PFSK-1 (cell line): ENCODE measurements at regions not wholly inside any gene's neighbourhood (a gene's known extent, or its start where the extent isn't known, plus 50 kb on each side); places are given as distances from the start of the nearest gene placed in this dataset.

ENCODE experiments used
- FOXP2 ChIP-seq: optimal IDR thresholded peaks from 2 replicates; pipeline ENCODE3; 2011; ENCODE audit warnings: borderline replicate concordance, control low read depth, inconsistent platforms; ENCODE audit not compliant: insufficient read depth; ENCODE audit errors: extremely low read length, extremely low read depth
- POLR2AphosphoS5 ChIP-seq: IDR thresholded peaks from 2 replicates; pipeline ENCODE4 v1.6.1; 2012; ENCODE audit warnings: low read depth, mild to moderate bottlenecking, control low read depth, low read length, moderate library complexity
- REST ChIP-seq, 2 experiments: IDR thresholded peaks; 2 replicates each; pipeline versions ENCODE4 v1.6.1 to v1.8.0; 2011 to 2012; ENCODE audit warnings: low read depth in 2 of 2, low read length in 2 of 2, control low read depth in 1 of 2, inconsistent platforms in 1 of 2, mild to moderate bottlenecking in 1 of 2, moderate library complexity in 1 of 2; ENCODE audit not compliant: insufficient read depth in 1 of 2
- SIN3A ChIP-seq: IDR thresholded peaks from 2 replicates; pipeline ENCODE4 v1.6.1; 2012; ENCODE audit warnings: mild to moderate bottlenecking, low read length, moderate library complexity, borderline replicate concordance; ENCODE audit not compliant: insufficient read depth
- TAF1 ChIP-seq: IDR thresholded peaks from 2 replicates; pipeline ENCODE4 v1.6.1; 2012; ENCODE audit warnings: low read length, control low read depth, borderline replicate concordance; ENCODE audit not compliant: insufficient read depth

GRCh38 chr13:104385404-104385803 is 1319.2 kb upstream of the SLC10A2 start:
- TF ChIP-seq POLR2AphosphoS5 = no peak
- no peak for TF ChIP-seq REST (IDR thresholded peaks at IDR 0.05; ENCODE audit: insufficient read depth in 1 of 2, low read depth in 2 of 2, low read length in 2 of 2)
- no peak for TF ChIP-seq SIN3A
- TF ChIP-seq TAF1 = no peak
- TF ChIP-seq FOXP2 = no peak
